Nephron progenitor cell (in vitro differentiated cells): ENCODE measurements at regions not wholly inside any gene's neighbourhood (a gene's known extent, or its start where the extent isn't known, plus 50 kb on each side); places are given as distances from the start of the nearest gene placed in this dataset.

Experiments used
- DNase-seq: peaks from one replicate; pipeline ENCODE4 v3.0.0; 2021
- H3K27ac Mint-ChIP-seq: 2 replicates; pipeline ENCODE4 v1.8.0; 2021; ENCODE audit warnings: mild to moderate bottlenecking, moderate library complexity, mixed read lengths
- H3K27me3 Mint-ChIP-seq: 2 replicates; pipeline ENCODE4 v1.8.0; 2021; ENCODE audit warnings: mild to moderate bottlenecking, low read depth, mixed read lengths; ENCODE audit not compliant: poor library complexity
- H3K36me3 Mint-ChIP-seq: 2 replicates; pipeline ENCODE4 v1.8.0; 2021; ENCODE audit warnings: low read depth, mixed read lengths
- H3K4me1 Mint-ChIP-seq: 2 replicates; pipeline ENCODE4 v1.8.0; 2021; ENCODE audit warnings: mixed read lengths
- H3K4me3 Mint-ChIP-seq: 2 replicates; pipeline ENCODE4 v1.8.0; 2021; ENCODE audit warnings: mild to moderate bottlenecking, moderate library complexity, mixed read lengths
- H3K9me3 Mint-ChIP-seq: 2 replicates; pipeline ENCODE4 v1.8.0; 2021; ENCODE audit warnings: mild to moderate bottlenecking, moderate library complexity, mixed read lengths
- TF ChIP-seq, protein P1 (sequence below): fragments of 200-600 bp; sonication (generic); IDR thresholded peaks from 2 replicates; pipeline ENCODE4 v1.5.0; 2021; ENCODE audit warnings: antibody characterized with exemption

DNA sequence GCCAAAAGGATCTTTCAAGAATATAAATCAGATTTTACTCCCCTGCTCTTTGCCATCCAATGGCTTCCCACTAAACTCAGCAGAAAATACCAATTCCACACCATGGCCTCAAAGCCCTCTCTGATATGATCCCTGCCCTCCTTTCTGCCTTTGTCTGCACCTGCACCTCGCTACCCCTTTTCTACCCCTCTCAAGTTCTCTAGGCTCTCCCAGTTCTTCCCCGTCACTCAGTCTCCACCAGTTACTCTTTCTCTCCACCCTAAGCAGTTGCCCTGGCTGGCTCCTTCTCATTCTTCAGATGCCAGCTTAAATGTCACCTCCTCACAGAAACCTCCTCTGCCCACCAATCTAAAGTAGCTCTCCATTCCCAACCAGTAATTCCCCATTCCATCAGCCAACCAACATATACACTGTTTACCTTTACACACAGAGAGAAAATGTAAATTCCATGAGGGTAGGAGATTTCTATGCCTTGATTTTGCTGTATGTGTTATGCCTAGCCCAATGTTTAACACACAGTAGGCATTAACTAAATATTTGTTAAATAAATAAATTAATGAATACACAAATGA lies 93.6 kb upstream of the LPP start:
- Mint-ChIP-seq H3K4me1 (no peaks in the 10 kb centered on the region), H3K4me3 (no peak overlapping the region), H3K27ac (no peak overlapping the region), H3K27me3 (peaks cover 5% of the 10 kb centered on the region), H3K36me3 (no peaks in the 10 kb centered on the region), H3K9me3 (no peaks in the 10 kb centered on the region)
- TF ChIP-seq, protein P1, sequence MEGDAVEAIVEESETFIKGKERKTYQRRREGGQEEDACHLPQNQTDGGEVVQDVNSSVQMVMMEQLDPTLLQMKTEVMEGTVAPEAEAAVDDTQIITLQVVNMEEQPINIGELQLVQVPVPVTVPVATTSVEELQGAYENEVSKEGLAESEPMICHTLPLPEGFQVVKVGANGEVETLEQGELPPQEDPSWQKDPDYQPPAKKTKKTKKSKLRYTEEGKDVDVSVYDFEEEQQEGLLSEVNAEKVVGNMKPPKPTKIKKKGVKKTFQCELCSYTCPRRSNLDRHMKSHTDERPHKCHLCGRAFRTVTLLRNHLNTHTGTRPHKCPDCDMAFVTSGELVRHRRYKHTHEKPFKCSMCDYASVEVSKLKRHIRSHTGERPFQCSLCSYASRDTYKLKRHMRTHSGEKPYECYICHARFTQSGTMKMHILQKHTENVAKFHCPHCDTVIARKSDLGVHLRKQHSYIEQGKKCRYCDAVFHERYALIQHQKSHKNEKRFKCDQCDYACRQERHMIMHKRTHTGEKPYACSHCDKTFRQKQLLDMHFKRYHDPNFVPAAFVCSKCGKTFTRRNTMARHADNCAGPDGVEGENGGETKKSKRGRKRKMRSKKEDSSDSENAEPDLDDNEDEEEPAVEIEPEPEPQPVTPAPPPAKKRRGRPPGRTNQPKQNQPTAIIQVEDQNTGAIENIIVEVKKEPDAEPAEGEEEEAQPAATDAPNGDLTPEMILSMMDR = no peak
- no peak for DNase-seq

DNA sequence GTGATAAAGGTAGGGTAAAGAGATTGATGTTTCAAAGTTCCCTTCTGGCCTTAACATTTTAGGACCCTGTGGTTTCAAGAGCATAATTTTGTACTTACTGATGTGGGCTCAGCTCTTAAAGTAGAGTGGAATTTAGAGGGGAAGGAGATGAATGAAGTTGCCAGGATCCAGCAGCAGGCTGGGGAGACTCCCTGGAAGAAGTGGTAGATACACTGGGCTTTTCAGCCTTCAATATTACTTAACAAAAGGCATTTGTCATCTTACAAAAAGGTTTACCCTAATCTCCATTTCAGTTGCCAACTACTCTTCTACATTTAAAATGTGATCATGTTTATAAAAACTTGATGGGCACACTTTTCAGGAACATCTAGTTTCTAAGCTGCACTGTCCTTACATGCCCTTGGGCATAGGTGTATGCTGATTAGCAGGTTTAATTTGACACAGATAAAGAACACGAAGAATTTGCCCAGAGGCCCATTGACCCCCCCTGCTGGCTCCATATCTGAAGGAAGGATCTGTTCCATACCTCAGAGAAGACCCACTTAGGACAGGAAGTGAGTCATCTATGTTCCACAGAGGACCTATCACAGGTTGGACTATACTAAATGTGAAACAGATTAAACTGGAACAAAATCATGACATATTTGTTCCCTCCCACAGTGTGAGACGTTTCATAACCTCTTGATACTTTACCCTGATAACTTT lies 93.0 kb upstream of the LPP start:
- DNase-seq = no peak
- no peak overlapping the region for H3K4me3 Mint-ChIP-seq
- H3K9me3 Mint-ChIP-seq = no peaks in the 10 kb centered on the region
- TF ChIP-seq, protein P1 = no peak
- no peaks in the 10 kb centered on the region for H3K4me1 Mint-ChIP-seq
- H3K27me3 Mint-ChIP-seq = peaks cover 5% of the 10 kb centered on the region
- H3K27ac Mint-ChIP-seq = no peak overlapping the region
- no peaks in the 10 kb centered on the region for H3K36me3 Mint-ChIP-seq

GRCh38 chr3:188062216-188062615 lies 91.7 kb upstream of the LPP start:
- Mint-ChIP-seq H3K36me3 (no peaks in the 10 kb centered on the region), H3K4me1 (no peaks in the 10 kb centered on the region), H3K9me3 (no peaks in the 10 kb centered on the region), H3K27me3 (peaks cover 5% of the 10 kb centered on the region), H3K4me3 (no peak overlapping the region), H3K27ac (no peak overlapping the region)
- DNase-seq = no peak
- TF ChIP-seq, protein P1 = no peak

- TF ChIP-seq, protein P1 = no peak
- Mint-ChIP-seq H3K4me3 (no peak overlapping the region), H3K27ac (no peak overlapping the region), H3K27me3 (peaks cover 5% of the 10 kb centered on the region), H3K4me1 (no peaks in the 10 kb centered on the region), H3K36me3 (no peaks in the 10 kb centered on the region), H3K9me3 (no peaks in the 10 kb centered on the region)
- no peak for DNase-seq
Observed at GRCh38 chr3:188064831-188065493, 89.0 kb upstream of the LPP start.

GRCh38 chr3:188066141-188066540 lies 87.8 kb upstream of the LPP start:
- no peak for DNase-seq
- no peaks in the 10 kb centered on the region for H3K9me3 Mint-ChIP-seq
- H3K36me3 Mint-ChIP-seq = no peaks in the 10 kb centered on the region
- no peak overlapping the region for H3K4me3 Mint-ChIP-seq
- no peak overlapping the region for H3K27ac Mint-ChIP-seq
- H3K27me3 Mint-ChIP-seq = no peaks in the 10 kb centered on the region
- no peaks in the 10 kb centered on the region for H3K4me1 Mint-ChIP-seq
- TF ChIP-seq, protein P1 = no peak
